Hepatocyte (in vitro differentiated cells): ENCODE measurements at regions not wholly inside any gene's neighbourhood (a gene's known extent, or its start where the extent isn't known, plus 50 kb on each side); places are given as distances from the start of the nearest gene placed in this dataset.

Experiments used
- DNase-seq: peaks from one replicate; pipeline ENCODE4 v3.0.0-alpha.2; 2016; ENCODE audit warnings: low spot score
- H2AFZ ChIP-seq: fragments of 200-600 bp; sonication (generic); 2 replicates; pipeline ENCODE4 v1.6.0; 2016; ENCODE audit warnings: antibody characterized with exemption, mild to moderate bottlenecking
- H3K27ac ChIP-seq: fragments of 200-600 bp; sonication (generic); 2 replicates; pipeline ENCODE4 v1.5.1; 2016; ENCODE audit warnings: mild to moderate bottlenecking
- H3K27me3 ChIP-seq: fragments of 200-600 bp; sonication (generic); 2 replicates; pipeline ENCODE4 v1.6.1; 2016
- H3K36me3 ChIP-seq: fragments of 200-600 bp; sonication (generic); replicated peaks from 2 replicates; pipeline ENCODE4 v1.5.1; 2016; ENCODE audit warnings: low read depth; ENCODE audit not compliant: insufficient read depth
- H3K4me1 ChIP-seq: fragments of 200-600 bp; sonication (generic); 2 replicates; pipeline ENCODE4 v1.5.1; 2016; ENCODE audit warnings: mild to moderate bottlenecking, moderate library complexity; ENCODE audit not compliant: insufficient read depth
- H3K4me2 ChIP-seq: fragments of 200-600 bp; sonication (generic); 2 replicates; pipeline ENCODE4 v1.6.0; 2016
- H3K4me3 ChIP-seq: fragments of 200-600 bp; sonication (generic); 2 replicates; pipeline ENCODE4 v1.5.1; 2016; ENCODE audit warnings: mild to moderate bottlenecking
- H3K79me2 ChIP-seq: fragments of 200-600 bp; sonication (generic); 2 replicates; pipeline ENCODE4 v1.6.0; 2017; ENCODE audit warnings: mild to moderate bottlenecking
- H3K9me2 ChIP-seq: fragments of 200-600 bp; sonication (generic); replicated peaks from 2 replicates; pipeline ENCODE4 v1.6.0; 2017; ENCODE audit warnings: mild to moderate bottlenecking; ENCODE audit not compliant: insufficient read depth
- H3K9me3 ChIP-seq: fragments of 200-600 bp; sonication (generic); 2 replicates; pipeline ENCODE4 v1.5.1; 2016; ENCODE audit warnings: low read depth, mild to moderate bottlenecking
- H4K20me1 ChIP-seq: fragments of 200-600 bp; sonication (generic); 2 replicates; pipeline ENCODE4 v1.6.0; 2016; ENCODE audit warnings: mild to moderate bottlenecking; ENCODE audit not compliant: insufficient read depth, poor library complexity, severe bottlenecking
- EZH2 ChIP-seq: fragments of 200-600 bp; sonication (generic); IDR thresholded peaks from 2 replicates; pipeline ENCODE4 v1.6.1; 2016; ENCODE audit warnings: antibody characterized with exemption, mild to moderate bottlenecking, borderline replicate concordance
- EZH2phosphoT487 ChIP-seq: fragments of 200-600 bp; sonication (generic); IDR thresholded peaks from one replicate; pipeline ENCODE4 v1.6.1; 2018; ENCODE audit warnings: antibody characterized with exemption, mild to moderate bottlenecking, low read depth, moderate library complexity; ENCODE audit not compliant: unreplicated experiment, severe bottlenecking
- WGBS: methylation state at CpG from one replicate; pipeline ENCODE4 v1.1.6; 2016; ENCODE audit warnings: low lambda C conversion rate; ENCODE audit errors: missing lambda C conversion rate; 5-methylcytosine and 5-hydroxymethylcytosine counted together
- TF ChIP-seq, protein P1 (sequence below): fragments of 200-600 bp; sonication (generic); IDR thresholded peaks from 2 replicates; pipeline ENCODE4 v1.5.1; 2016; ENCODE audit warnings: antibody characterized with exemption, mild to moderate bottlenecking; ENCODE audit not compliant: poor library complexity

DNA sequence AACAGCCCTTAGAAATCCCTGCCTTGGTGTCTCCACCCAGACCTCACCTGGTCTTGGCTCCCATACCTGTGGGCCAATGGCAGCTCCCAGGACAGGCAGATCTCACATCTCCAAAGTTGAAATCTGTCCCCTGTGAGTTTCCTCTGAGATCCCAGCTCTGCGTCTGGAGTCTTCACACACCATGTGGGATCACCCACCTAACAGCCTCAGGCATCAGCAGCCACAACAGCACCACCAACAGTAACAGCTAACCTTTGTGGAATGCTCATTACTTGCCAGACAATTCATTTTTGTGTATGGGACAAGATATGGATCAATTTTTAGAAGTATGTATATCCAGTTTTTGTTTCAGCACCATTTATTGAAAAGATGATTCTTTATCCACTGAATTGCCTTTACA is 523.2 kb downstream of the MATN1 start:
- Histone ChIP-seq H3K4me2 (no peak overlapping the region), H3K27me3 (no peaks in the 10 kb centered on the region), H3K4me3 (no peak overlapping the region), H3K79me2 (no peaks in the 10 kb centered on the region), H4K20me1 (no peaks in the 10 kb centered on the region), H3K36me3 (no peaks in the 10 kb centered on the region), H3K9me2 (no peaks in the 10 kb centered on the region), H3K9me3 (no peaks in the 10 kb centered on the region), H3K27ac (no peak overlapping the region), H2AFZ (no peak overlapping the region), H3K4me1 (no peaks in the 10 kb centered on the region)
- DNase-seq, result no peak
- no peak for TF ChIP-seq EZH2phosphoT487
- WGBS, result 83% methylated on average over 1 of the region's 1 CpG

DNA sequence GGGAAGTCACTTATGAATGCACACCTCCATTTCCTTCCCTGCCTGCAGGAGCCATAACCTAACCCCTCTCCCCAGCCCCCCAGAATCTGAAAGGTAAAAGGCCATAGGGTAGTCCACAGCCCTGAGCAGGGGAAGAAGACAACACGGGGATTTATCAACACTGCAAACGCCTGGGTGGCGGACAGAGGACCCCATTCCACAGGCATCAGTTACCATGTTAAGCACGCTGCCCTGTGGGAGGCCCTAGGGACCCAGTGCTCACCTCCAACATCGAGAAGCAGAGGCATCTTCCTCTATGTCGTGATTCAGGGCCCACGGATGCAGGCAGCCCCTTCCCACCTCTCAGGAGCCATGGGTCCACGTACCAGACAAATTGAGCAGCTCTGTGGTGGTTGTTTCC is 523.8 kb downstream of the MATN1 start:
- Histone ChIP-seq H2AFZ (no peak overlapping the region), H3K4me1 (no peaks in the 10 kb centered on the region), H4K20me1 (no peaks in the 10 kb centered on the region), H3K36me3 (no peaks in the 10 kb centered on the region), H3K4me2 (no peak overlapping the region), H3K27ac (no peak overlapping the region), H3K27me3 (no peaks in the 10 kb centered on the region), H3K9me3 (no peaks in the 10 kb centered on the region), H3K79me2 (no peaks in the 10 kb centered on the region), H3K4me3 (no peak overlapping the region), H3K9me2 (no peaks in the 10 kb centered on the region)
- no peak for DNase-seq
- TF ChIP-seq, protein P1, sequence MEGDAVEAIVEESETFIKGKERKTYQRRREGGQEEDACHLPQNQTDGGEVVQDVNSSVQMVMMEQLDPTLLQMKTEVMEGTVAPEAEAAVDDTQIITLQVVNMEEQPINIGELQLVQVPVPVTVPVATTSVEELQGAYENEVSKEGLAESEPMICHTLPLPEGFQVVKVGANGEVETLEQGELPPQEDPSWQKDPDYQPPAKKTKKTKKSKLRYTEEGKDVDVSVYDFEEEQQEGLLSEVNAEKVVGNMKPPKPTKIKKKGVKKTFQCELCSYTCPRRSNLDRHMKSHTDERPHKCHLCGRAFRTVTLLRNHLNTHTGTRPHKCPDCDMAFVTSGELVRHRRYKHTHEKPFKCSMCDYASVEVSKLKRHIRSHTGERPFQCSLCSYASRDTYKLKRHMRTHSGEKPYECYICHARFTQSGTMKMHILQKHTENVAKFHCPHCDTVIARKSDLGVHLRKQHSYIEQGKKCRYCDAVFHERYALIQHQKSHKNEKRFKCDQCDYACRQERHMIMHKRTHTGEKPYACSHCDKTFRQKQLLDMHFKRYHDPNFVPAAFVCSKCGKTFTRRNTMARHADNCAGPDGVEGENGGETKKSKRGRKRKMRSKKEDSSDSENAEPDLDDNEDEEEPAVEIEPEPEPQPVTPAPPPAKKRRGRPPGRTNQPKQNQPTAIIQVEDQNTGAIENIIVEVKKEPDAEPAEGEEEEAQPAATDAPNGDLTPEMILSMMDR, result no peak
- TF ChIP-seq EZH2phosphoT487 (no peak), EZH2 (no peak)
- WGBS, result 90% methylated on average over 8 of the region's 8 CpGs

DNA sequence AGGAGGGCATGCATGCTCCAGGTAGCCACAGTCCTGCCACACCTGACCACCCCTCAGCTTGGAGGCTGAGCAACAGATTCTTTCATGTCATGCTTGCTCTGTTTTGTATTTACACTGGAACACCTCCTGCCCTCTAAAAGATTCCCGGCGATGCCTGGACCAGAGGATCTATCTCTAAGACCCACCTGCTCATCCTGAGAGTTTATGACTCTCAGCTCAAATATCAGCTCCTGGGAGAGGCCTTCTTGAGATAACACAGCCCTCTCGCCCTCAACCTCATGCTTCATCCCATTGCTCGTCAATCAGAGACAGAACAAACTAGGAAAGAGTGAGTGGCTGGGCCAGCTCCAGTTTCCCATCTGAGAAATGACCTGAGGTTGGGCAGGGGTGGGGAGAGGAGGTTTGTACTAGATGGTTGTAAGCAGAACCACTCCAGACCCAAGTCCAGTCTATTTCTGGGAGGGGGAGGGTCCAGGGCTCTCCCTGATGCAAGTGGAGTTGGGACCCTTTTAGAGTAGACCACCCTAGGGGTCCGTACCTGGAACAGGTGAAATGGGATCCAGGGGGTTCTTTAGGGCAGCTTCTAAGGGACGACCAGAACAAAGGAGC is 524.5 kb downstream of the MATN1 start:
- Histone ChIP-seq H3K4me2 (no peak overlapping the region), H3K36me3 (no peaks in the 10 kb centered on the region), H2AFZ (no peak overlapping the region), H3K9me2 (no peaks in the 10 kb centered on the region), H3K4me1 (no peaks in the 10 kb centered on the region), H4K20me1 (no peaks in the 10 kb centered on the region), H3K4me3 (no peak overlapping the region), H3K27me3 (peaks cover 2% of the 10 kb centered on the region), H3K79me2 (no peaks in the 10 kb centered on the region), H3K9me3 (no peaks in the 10 kb centered on the region), H3K27ac (no peak overlapping the region)
- DNase-seq, result no peak
- 46% methylated on average over 6 of the region's 6 CpGs for whole genome bisulfite sequencing
- TF ChIP-seq EZH2, result no peak
- TF ChIP-seq EZH2phosphoT487, result no peak
- TF ChIP-seq, protein P1, result no peak

DNA sequence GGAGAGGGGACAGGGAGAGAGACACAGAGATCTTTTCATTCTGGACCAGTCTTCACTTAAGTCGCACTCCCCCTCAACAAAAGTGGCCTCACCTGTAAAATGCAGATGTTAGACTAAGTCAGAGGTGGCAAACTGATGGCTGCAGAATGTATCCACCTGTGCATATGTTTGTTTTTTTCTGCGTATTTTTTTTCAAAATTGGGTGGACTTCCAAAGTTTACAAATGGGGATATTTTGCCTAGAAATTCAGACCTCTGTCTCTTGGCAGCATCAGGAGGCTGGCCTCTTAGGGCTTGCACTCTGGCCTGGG is 525.0 kb downstream of the MATN1 start:
- Histone ChIP-seq H3K4me1 (no peaks in the 10 kb centered on the region), H3K36me3 (no peaks in the 10 kb centered on the region), H2AFZ (no peak overlapping the region), H4K20me1 (no peaks in the 10 kb centered on the region), H3K9me2 (no peaks in the 10 kb centered on the region), H3K4me3 (no peak overlapping the region), H3K27ac (no peak overlapping the region), H3K27me3 (peaks cover 2% of the 10 kb centered on the region), H3K9me3 (no peaks in the 10 kb centered on the region), H3K79me2 (no peaks in the 10 kb centered on the region), H3K4me2 (no peak overlapping the region)
- DNase-seq, result no peak
- WGBS, result 80% methylated on average over 2 of the region's 2 CpGs
- TF ChIP-seq EZH2phosphoT487, result no peak
- TF ChIP-seq, protein P1, result no peak
- no peak for TF ChIP-seq EZH2
